Common myeloid progenitor, CD34-positive (primary cell): ENCODE measurements at regions not wholly inside any gene's neighbourhood (a gene's known extent, or its start where the extent isn't known, plus 50 kb on each side); places are given as distances from the start of the nearest gene placed in this dataset.

Experiments used
- CTCF ChIA-PET: fragments of 350-600 bp; sonication (Branson Sonifier 250); formaldehyde crosslinking; loops from one replicate; lab custom pipeline; 2021; ENCODE audit warnings: antibody characterized with exemption; lab: Charles Lee
- POLR2A ChIA-PET: fragments of 350-600 bp; sonication (Branson Sonifier 250); formaldehyde crosslinking; loops from one replicate; lab custom pipeline; 2021; ENCODE audit warnings: antibody characterized with exemption; lab: Charles Lee
- DNase-seq, 3 donors: peaks; one replicate each; pipeline versions ENCODE4 v3.0.0 to v3.0.0-alpha.2; 2013
- H3K27ac ChIP-seq, 2 experiments: 1 replicate in 1 of 2; 2 replicates in 1 of 2; pipeline ENCODE4 v1.7.0; 2013; ENCODE audit warnings: inconsistent platforms in 2 of 2, low read length in 2 of 2, mild to moderate bottlenecking in 2 of 2, low read depth in 1 of 2, moderate library complexity in 1 of 2; ENCODE audit not compliant: severe bottlenecking in 2 of 2, insufficient read depth in 1 of 2, poor library complexity in 1 of 2
- H3K27me3 ChIP-seq, 5 experiments: replicated peaks in 2 of 5; 1 replicate in 3 of 5; 2 replicates in 2 of 5; pipeline versions ENCODE4 v1.6.1 to v1.7.0; 2013; ENCODE audit warnings: low read length in 4 of 5, mild to moderate bottlenecking in 2 of 5, moderate library complexity in 2 of 5, inconsistent platforms in 1 of 5; ENCODE audit not compliant: insufficient read depth in 5 of 5, control insufficient read depth in 4 of 5
- H3K36me3 ChIP-seq, 4 experiments: 1 replicate in 2 of 4; 2 replicates in 2 of 4; pipeline versions ENCODE4 v1.6.1 to v1.7.0; 2013; ENCODE audit warnings: low read length in 3 of 4, control low read depth in 1 of 4, mild to moderate bottlenecking in 1 of 4; ENCODE audit not compliant: control insufficient read depth in 4 of 4, insufficient read depth in 4 of 4
- H3K4me1 ChIP-seq, 4 experiments: 1 replicate in 3 of 4; 2 replicates in 1 of 4; pipeline versions ENCODE4 v1.6.1 to v1.7.1; 2013; ENCODE audit warnings: low read length in 3 of 4, mild to moderate bottlenecking in 3 of 4, control low read depth in 1 of 4, inconsistent platforms in 1 of 4, moderate library complexity in 1 of 4; ENCODE audit not compliant: control insufficient read depth in 4 of 4, insufficient read depth in 4 of 4; ENCODE audit errors: control extremely low read depth in 1 of 4
- H3K4me3 ChIP-seq, 7 experiments: 1 replicate in 4 of 7; 2 replicates in 3 of 7; pipeline versions ENCODE4 v1.5.1 to v1.7.0; 2013; ENCODE audit warnings: mild to moderate bottlenecking in 7 of 7, low read length in 6 of 7, moderate library complexity in 6 of 7, inconsistent platforms in 2 of 7, low read depth in 2 of 7, control low read depth in 1 of 7; ENCODE audit not compliant: insufficient read depth in 4 of 7, control insufficient read depth in 1 of 7; ENCODE audit errors: extremely low read depth in 1 of 7
- H3K9me3 ChIP-seq, 5 experiments: 1 replicate in 4 of 5; 2 replicates in 1 of 5; pipeline versions ENCODE4 v1.6.1 to v1.7.1; 2013; ENCODE audit warnings: low read length in 4 of 5, mild to moderate bottlenecking in 2 of 5, inconsistent platforms in 1 of 5, low read depth in 1 of 5, moderate library complexity in 1 of 5; ENCODE audit not compliant: control insufficient read depth in 4 of 5, insufficient read depth in 2 of 5; ENCODE audit errors: control extremely low read depth in 1 of 5
- WGBS: methylation state at CpG from one replicate; pipeline ENCODE4 v1.1.5; 2013; ENCODE audit not compliant: insufficient coverage; 5-methylcytosine and 5-hydroxymethylcytosine counted together

GRCh38 chr19:31096935-31097545 lies 252.2 kb downstream of the TSHZ3 start:
- POLR2A ChIA-PET = no interaction called here

GRCh38 chr19:31096062-31096830 lies 253.0 kb downstream of the TSHZ3 start:
- Histone ChIP-seq H3K4me3 (no peak overlapping the region), H3K27ac (no peak overlapping the region), H3K4me1 (peaks cover 4 to 24% (median 12%) of the 10 kb centered on the region in 4 experiments), H3K36me3 (no peaks in the 10 kb centered on the region), H3K27me3 (no peaks in the 10 kb centered on the region), H3K9me3 (no peaks in the 10 kb centered on the region)
- POLR2A ChIA-PET = no interaction called here
- CTCF ChIA-PET = no interaction called here
- no peak for DNase-seq
- WGBS = 98% methylated on average over 13 of the region's 22 CpGs

More at GRCh38 chr19:31096935-31097545, 252.2 kb downstream of the TSHZ3 start:
- no peaks in the 10 kb centered on the region for H3K27me3 ChIP-seq
- CTCF ChIA-PET = no interaction called here
- H3K27ac ChIP-seq = no peak overlapping the region
- H3K4me3 ChIP-seq = no peak overlapping the region
- 98% methylated on average over 7 of the region's 11 CpGs for WGBS
- no peaks in the 10 kb centered on the region for H3K9me3 ChIP-seq
- peak in 1 of 3 donors; percentile 15 for DNase-seq
- H3K36me3 ChIP-seq = no peaks in the 10 kb centered on the region
- H3K4me1 ChIP-seq = peaks cover 2 to 24% (median 12%) of the 10 kb centered on the region in 4 experiments

- DNase-seq = no peak
- no peaks in the 10 kb centered on the region for H3K36me3 ChIP-seq
- POLR2A ChIA-PET = interaction anchor here (0.7 kb wide), 1 partner anchor 41 kb away, joined by 3 read pairs; no protein-coding TSS in a partner anchor
- no peaks in the 10 kb centered on the region for H3K27me3 ChIP-seq
- no peaks in the 10 kb centered on the region for H3K9me3 ChIP-seq
- H3K4me1 ChIP-seq = peaks cover 4 to 21% (median 11%) of the 10 kb centered on the region in 4 experiments
- H3K4me3 ChIP-seq = no peak overlapping the region
- WGBS = 100% methylated on average over 6 of the region's 6 CpGs
- CTCF ChIA-PET = no interaction called here
- H3K27ac ChIP-seq = no peak overlapping the region
Measured at GRCh38 chr19:31095100-31095804, 254.0 kb downstream of the TSHZ3 start.

GRCh38 chr19:31092274-31092673 lies 257.0 kb downstream of the TSHZ3 start:
- H3K36me3 ChIP-seq = no peaks in the 10 kb centered on the region
- ChIA-PET POLR2A (no interaction called here), CTCF (no interaction called here)
- H3K27me3 ChIP-seq = no peaks in the 10 kb centered on the region
- no peak overlapping the region for H3K4me3 ChIP-seq
- peak in 2 of 3 donors; percentile 54 to 67 for DNase-seq
- WGBS = 6% methylated on average over 11 of the region's 11 CpGs
- H3K27ac ChIP-seq = no peak overlapping the region
- H3K9me3 ChIP-seq = no peaks in the 10 kb centered on the region
- H3K4me1 ChIP-seq = peaks cover 2 to 23% (median 9%) of the 10 kb centered on the region in 4 experiments

- Histone ChIP-seq H3K4me3 (no peak overlapping the region), H3K36me3 (no peaks in the 10 kb centered on the region), H3K4me1 (peaks cover 2 to 23% (median 9%) of the 10 kb centered on the region in 4 experiments), H3K27ac (no peak overlapping the region), H3K27me3 (no peaks in the 10 kb centered on the region), H3K9me3 (no peaks in the 10 kb centered on the region)
- no peak for DNase-seq
- POLR2A ChIA-PET = no interaction called here
- no CpG with 5 or more reads among the region's 5 CpGs for WGBS
- CTCF ChIA-PET = no interaction called here
Measured at GRCh38 chr19:31089681-31090080, 259.6 kb downstream of the TSHZ3 start.

GRCh38 chr19:31085125-31085524 lies 264.1 kb downstream of the TSHZ3 start:
- Histone ChIP-seq H3K4me1 (peaks cover 0 to 6% (median 0%) of the 10 kb centered on the region in 4 experiments), H3K9me3 (peaks cover 0 to 3% (median 0%) of the 10 kb centered on the region in 5 experiments), H3K27me3 (no peaks in the 10 kb centered on the region), H3K27ac (no peak overlapping the region), H3K4me3 (no peak overlapping the region), H3K36me3 (no peaks in the 10 kb centered on the region)
- POLR2A ChIA-PET = no interaction called here
- DNase-seq = no peak
- CTCF ChIA-PET = no interaction called here
- 90% methylated on average over 2 of the region's 4 CpGs for WGBS
